GM12878 (cell line): ENCODE measurements at regions not wholly inside any gene's neighbourhood (a gene's known extent, or its start where the extent isn't known, plus 50 kb on each side); places are given as distances from the start of the nearest gene placed in this dataset.

Source experiments
- ATF3 ChIP-seq: IDR thresholded peaks from 2 replicates; pipeline ENCODE4 v1.6.1; 2011; ENCODE audit warnings: low read depth, mild to moderate bottlenecking, low read length, moderate library complexity, borderline replicate concordance; ENCODE audit errors: extremely low read depth
- BCL3 ChIP-seq: IDR thresholded peaks from 2 replicates; pipeline ENCODE4 v1.6.1; 2011; ENCODE audit warnings: borderline replicate concordance, low read depth, mild to moderate bottlenecking, moderate library complexity, low read length; ENCODE audit not compliant: insufficient read depth, poor library complexity, severe bottlenecking
- BMI1 ChIP-seq: fragments of 450-650 bp; IDR thresholded peaks from 2 replicates; pipeline ENCODE4 v1.6.1; 2016; ENCODE audit warnings: mild to moderate bottlenecking, moderate library complexity, borderline replicate concordance
- CEBPB ChIP-seq, 2 experiments: fragments of 150-350 bp in 1 of 2; IDR thresholded peaks; 2 replicates each; pipeline ENCODE4 v1.6.1; 2012 to 2014; ENCODE audit warnings: low read depth in 2 of 2, low read length in 2 of 2, borderline replicate concordance in 1 of 2, inconsistent platforms in 1 of 2
- CUX1 ChIP-seq: IDR thresholded peaks from 2 replicates; pipeline ENCODE4 v1.6.1; 2012; ENCODE audit warnings: improper control_type of control experiment, low read depth, low read length; ENCODE audit not compliant: insufficient replicate concordance
- FOS ChIP-seq: IDR thresholded peaks from 3 replicates; pipeline ENCODE4 v1.6.1; 2011; ENCODE audit warnings: borderline replicate concordance; ENCODE audit not compliant: insufficient read length; ENCODE audit errors: extremely low read depth
- HDGF ChIP-seq: fragments of 450-650 bp; IDR thresholded peaks from 2 replicates; pipeline ENCODE4 v1.6.1; 2016; ENCODE audit warnings: antibody characterized with exemption
- MEF2A ChIP-seq: IDR thresholded peaks from 2 replicates; pipeline ENCODE4 v1.6.1; 2011; ENCODE audit warnings: low read depth, mild to moderate bottlenecking, low read length, moderate library complexity; ENCODE audit not compliant: insufficient read depth
- MLLT1 ChIP-seq: fragments of 450-650 bp; IDR thresholded peaks from 2 replicates; pipeline ENCODE4 v1.6.1; 2016; ENCODE audit warnings: mild to moderate bottlenecking
- PKNOX1 ChIP-seq: fragments of 450-650 bp; IDR thresholded peaks from 2 replicates; pipeline ENCODE4 v1.6.1; 2016; ENCODE audit warnings: mild to moderate bottlenecking
- RBBP5 ChIP-seq: fragments of 200-600 bp; sonication (generic); conservative IDR thresholded peaks from 2 replicates; pipeline ENCODE4 v1.6.1; 2016
- RELA ChIP-seq: fragments of 450-650 bp; IDR thresholded peaks from 2 replicates; pipeline ENCODE4 v1.8.0; 2014; ENCODE audit warnings: borderline replicate concordance; ENCODE audit not compliant: partially characterized antibody
- SPI1 ChIP-seq: IDR thresholded peaks from 2 replicates; pipeline ENCODE4 v1.6.1; 2011; ENCODE audit warnings: low read depth, mild to moderate bottlenecking, low read length, moderate library complexity, borderline replicate concordance; ENCODE audit not compliant: insufficient read depth

DNA sequence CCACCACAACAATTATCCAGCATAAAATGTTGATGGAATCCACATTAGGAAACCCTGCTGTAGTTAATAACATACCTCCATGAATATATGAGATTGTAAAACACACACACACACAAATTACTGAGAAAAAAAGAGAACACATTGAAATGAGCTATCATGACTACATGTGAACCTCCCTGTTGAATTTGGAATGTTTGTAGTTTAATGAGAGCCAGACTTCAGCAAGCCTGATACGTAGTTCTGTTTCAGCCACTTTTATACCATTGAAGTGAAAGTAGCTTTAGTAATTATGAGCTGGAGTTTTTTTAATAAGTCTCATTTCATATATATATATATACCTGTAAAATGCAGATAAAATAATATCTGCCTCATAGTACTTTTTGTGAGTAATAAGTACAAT is 1146.4 kb downstream of the NAALADL2 start (continued):
- no peak for TF ChIP-seq CUX1
- no peak for TF ChIP-seq BMI1
- TF ChIP-seq MLLT1: no peak
- no peak for TF ChIP-seq RBBP5
- no peak for TF ChIP-seq BCL3
- TF ChIP-seq MEF2A: no peak
- no peak for TF ChIP-seq RELA
- TF ChIP-seq ATF3: no peak
- no peak for TF ChIP-seq SPI1
- TF ChIP-seq HDGF: no peak
- TF ChIP-seq CEBPB (IDR thresholded peaks at IDR 0.05; ENCODE audit: borderline replicate concordance in 1 of 2, low read depth in 2 of 2, low read length in 2 of 2): no peak
- TF ChIP-seq PKNOX1: no peak
- no peak for TF ChIP-seq FOS
